D721Med (cell line): ENCODE measurements at regions not wholly inside any gene's neighbourhood (a gene's known extent, or its start where the extent isn't known, plus 50 kb on each side); places are given as distances from the start of the nearest gene placed in this dataset.

Experiments
- DNase-seq: peaks from one replicate; pipeline ENCODE4 v3.0.0; 2011; ENCODE audit warnings: low spot score; ENCODE audit not compliant: insufficient read length
- FAIRE-seq: peaks from 2 replicates; lab custom pipeline; 2011; peaks lifted over from hg19 to GRCh38; lab: Jason Lieb, UNC
- TF ChIP-seq, protein P1 (sequence below): IDR thresholded peaks from 2 replicates; pipeline ENCODE4 v1.5.1; 2012; ENCODE audit warnings: mild to moderate bottlenecking, control low read depth; ENCODE audit not compliant: insufficient read depth; ENCODE audit errors: missing control alignments

DNA sequence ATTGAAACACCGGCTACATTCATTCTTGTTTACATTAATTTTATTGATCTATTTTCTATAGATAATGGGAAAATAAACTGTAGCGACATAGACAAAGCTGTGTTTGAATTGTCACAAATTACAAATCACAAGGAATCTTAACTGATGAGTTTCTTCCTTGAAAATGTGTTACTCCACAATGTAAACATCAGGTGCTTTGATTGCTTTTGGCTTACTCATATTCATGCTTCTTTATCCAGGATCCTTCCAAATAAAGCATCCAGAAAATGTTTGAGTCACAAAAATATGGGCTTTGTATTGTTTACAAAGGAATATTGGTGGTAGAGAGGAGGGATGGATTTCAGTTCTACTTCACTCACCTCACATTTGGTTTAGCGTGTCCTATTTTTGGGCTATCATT is 64.0 kb downstream of the BMP2 start:
- FAIRE-seq = no peak
- TF ChIP-seq, protein P1, sequence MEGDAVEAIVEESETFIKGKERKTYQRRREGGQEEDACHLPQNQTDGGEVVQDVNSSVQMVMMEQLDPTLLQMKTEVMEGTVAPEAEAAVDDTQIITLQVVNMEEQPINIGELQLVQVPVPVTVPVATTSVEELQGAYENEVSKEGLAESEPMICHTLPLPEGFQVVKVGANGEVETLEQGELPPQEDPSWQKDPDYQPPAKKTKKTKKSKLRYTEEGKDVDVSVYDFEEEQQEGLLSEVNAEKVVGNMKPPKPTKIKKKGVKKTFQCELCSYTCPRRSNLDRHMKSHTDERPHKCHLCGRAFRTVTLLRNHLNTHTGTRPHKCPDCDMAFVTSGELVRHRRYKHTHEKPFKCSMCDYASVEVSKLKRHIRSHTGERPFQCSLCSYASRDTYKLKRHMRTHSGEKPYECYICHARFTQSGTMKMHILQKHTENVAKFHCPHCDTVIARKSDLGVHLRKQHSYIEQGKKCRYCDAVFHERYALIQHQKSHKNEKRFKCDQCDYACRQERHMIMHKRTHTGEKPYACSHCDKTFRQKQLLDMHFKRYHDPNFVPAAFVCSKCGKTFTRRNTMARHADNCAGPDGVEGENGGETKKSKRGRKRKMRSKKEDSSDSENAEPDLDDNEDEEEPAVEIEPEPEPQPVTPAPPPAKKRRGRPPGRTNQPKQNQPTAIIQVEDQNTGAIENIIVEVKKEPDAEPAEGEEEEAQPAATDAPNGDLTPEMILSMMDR = no peak
- DNase-seq = no peak

DNA sequence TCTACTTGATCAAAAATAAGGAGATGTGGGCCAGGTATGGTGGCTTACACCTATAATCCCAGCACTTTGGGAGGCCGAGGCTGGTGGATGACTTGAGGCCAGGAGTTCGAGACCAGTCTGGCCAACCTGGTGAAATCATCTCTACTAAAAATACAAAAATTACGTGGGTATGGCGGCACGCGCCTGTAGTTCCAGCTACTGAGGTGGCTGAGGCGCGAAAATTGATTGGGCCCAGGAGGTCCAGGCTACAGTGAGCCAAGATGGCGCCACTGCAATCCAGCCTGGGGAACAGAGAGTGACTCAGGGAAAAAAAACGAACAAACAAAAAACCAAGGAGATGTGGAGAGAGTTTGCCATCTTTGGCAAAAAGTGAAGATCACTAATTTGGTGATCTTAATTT is 65.3 kb downstream of the BMP2 start:
- FAIRE-seq = no peak
- TF ChIP-seq, protein P1 = no peak
- DNase-seq = no peak

DNA sequence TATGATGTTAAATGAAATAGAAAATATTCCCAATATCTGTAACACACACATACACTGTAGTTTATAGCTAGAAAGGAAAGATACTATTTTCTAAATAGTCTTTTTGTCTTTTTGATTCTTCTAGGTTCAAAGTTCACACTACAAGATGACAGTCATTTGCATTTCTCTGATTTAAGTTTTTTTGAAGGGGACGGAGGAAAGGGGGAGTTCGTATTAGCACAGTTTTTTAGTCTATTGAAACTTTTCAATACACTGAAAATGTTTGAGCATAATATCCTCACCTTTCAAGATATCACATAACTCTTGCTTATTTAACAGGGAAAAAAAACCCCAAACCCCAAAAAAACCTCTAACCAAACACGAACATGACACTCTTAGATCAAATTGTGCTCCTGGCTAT is 68.1 kb downstream of the BMP2 start:
- DNase-seq (no peak), FAIRE-seq (no peak)
- TF ChIP-seq, protein P1 = no peak

DNA sequence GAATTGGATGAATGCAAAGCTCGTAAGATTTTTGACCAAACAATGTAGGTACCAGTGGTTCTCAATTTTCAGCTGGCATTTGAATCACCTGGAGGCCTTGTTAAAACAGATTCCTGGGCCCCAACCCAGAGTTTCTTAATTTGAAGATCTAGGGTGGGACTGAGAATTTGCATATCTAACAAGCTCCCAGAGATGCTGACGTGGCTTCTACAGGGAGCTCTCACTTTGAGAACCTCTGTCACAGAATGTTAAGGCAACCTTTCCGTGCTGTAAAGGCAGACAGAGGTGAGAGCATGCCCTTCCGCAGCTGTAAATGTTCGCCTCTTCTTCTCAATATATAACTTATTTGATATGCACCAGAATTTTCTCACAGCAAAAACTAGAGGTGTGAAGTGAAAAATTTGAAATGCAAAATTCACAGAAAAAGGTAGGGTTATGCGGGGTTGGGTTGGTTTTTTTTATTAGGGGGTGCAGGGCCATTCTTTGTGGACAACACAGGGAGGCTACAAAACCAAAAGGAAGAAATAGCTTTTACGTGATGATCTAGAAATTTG is 69.4 kb downstream of the BMP2 start:
- TF ChIP-seq, protein P1 = no peak
- DNase-seq (no peak), FAIRE-seq (no peak)

DNA sequence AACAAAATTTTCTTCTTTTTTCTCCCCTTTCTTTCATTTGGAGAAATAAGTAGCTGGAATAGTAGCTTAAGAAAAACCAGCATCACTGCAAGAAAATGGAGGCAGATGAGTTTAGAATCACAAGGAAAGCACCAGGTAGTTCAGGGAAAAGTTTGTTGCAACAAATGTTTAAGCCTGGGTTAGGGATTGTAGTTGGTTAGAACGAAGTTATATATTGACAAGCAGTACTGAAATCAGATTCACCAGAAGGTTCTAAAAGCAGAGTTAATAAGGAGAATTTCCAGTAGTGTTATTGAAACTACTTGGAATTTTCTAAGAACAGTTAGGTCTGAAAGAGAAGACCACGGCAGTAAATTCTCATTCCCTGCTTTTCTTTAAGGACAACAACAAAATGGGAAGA is 70.2 kb downstream of the BMP2 start:
- FAIRE-seq (no peak), DNase-seq (no peak)
- TF ChIP-seq, protein P1 = no peak

DNA sequence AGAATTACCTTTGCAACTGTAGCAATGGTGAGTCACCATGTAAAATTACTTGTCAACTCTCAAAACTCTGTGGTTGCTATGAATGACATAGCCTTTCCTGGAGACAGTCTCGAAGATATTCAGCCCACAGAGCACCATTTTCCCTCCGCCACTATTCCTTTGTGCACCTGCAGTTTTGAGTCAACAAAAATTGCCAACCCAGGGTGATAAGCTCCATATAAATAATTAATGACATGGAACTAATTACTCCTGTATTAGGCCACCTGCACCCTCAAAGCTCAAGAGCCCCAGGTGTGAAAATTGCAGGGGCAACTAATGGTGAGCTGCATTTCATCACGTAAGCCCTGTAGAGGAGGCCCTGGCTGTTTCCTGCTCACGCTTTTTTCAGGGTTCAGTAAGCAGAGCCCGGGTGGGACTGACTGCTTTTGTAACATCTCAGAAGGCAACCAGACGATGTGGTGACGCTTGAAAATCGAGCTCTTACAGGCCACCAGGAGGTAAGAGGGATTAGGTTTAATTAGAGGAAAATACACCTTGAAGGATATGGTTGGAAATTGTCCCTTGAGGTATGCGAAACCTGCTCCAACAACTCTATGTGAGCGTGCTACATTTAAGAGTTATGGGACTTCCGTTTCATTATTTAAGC is 70.8 kb downstream of the BMP2 start:
- no peak for DNase-seq
- FAIRE-seq = no peak

DNA sequence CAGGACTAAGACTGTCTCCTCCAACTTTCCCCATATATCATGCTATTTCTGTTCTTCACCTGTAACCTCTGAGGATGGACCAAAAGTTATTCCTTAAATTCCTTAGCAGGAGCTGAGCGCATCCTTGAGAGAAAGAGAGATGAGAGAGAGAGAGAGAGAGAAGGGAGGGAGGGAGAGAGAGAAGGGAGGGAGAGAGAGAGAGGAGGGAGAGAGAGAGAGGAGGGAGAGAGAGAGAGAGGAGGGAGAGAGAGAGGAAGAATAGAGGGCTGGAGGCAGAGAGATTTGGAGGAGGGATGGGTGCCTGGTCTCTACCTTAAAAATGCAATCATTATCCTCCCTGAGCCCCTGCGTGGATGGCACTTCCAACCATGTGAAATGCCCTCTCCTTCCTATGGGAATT is 73.6 kb downstream of the BMP2 start:
- TF ChIP-seq, protein P1 = no peak
- FAIRE-seq (no peak), DNase-seq (no peak)

More for the DNA sequence above, 70.8 kb downstream of the BMP2 start:
- TF ChIP-seq, protein P1 = no peak
